SK-N-SH (cell line): ENCODE measurements at regions not wholly inside any gene's neighbourhood (a gene's known extent, or its start where the extent isn't known, plus 50 kb on each side); places are given as distances from the start of the nearest gene placed in this dataset.

Source experiments
- CTCF ChIA-PET: fragments of 300-600, 350-600 bp; formaldehyde crosslinking; extraction: SDS; loops from one replicate; lab custom pipeline; 2021; lab: Yijun Ruan, JAX
- POLR2A ChIA-PET: fragments of 350-600 bp; sonication (Branson Sonifier 250); formaldehyde crosslinking; extraction: SDS; loops from one replicate; lab custom pipeline; 2020; ENCODE audit warnings: antibody characterized with exemption, inconsistent platforms; lab: Yijun Ruan, JAX
- DNase-seq: peaks from one replicate; pipeline ENCODE4 v3.0.0; 2012
- H2AFZ ChIP-seq: fragments of 200-600 bp; sonication (generic); 2 replicates; pipeline ENCODE4 v1.8.1; 2016; ENCODE audit warnings: antibody characterized with exemption, mild to moderate bottlenecking, low read depth
- H3F3A ChIP-seq: fragments of 200-600 bp; sonication (generic); replicated peaks from 2 replicates; pipeline ENCODE3; 2016; ENCODE audit warnings: antibody characterized with exemption, mild to moderate bottlenecking; ENCODE audit not compliant: insufficient read depth
- H3K27ac ChIP-seq, 2 experiments: fragments of 200-500 bp in 1 of 2; fragments of 200-600 bp in 1 of 2; sonication (Bioruptor generic) in 1 of 2; sonication (generic), shearing (Covaris generic) in 1 of 2; 2 replicates each; pipeline versions ENCODE4 v1.5.1 to v1.6.1; 2014 to 2016; ENCODE audit warnings: low read depth in 2 of 2, inconsistent platforms in 1 of 2, low read length in 1 of 2, mild to moderate bottlenecking in 1 of 2, mixed read lengths in 1 of 2
- H3K27me3 ChIP-seq: fragments of 200-600 bp; sonication (generic), shearing (Covaris generic); 2 replicates; pipeline ENCODE4 v1.6.1; 2016; ENCODE audit warnings: mixed run types; ENCODE audit not compliant: insufficient read depth
- H3K36me3 ChIP-seq, 2 experiments: fragments of 200-500 bp in 1 of 2; fragments of 200-600 bp in 1 of 2; sonication (Bioruptor generic) in 1 of 2; sonication (generic) in 1 of 2; replicated peaks in 1 of 2; 2 replicates each; pipeline versions ENCODE3 to v1.5.1; 2014 to 2016; ENCODE audit warnings: low read length in 1 of 2, mild to moderate bottlenecking in 1 of 2; ENCODE audit not compliant: insufficient read depth in 2 of 2, control insufficient read depth in 1 of 2
- H3K4me1 ChIP-seq, 2 experiments: fragments of 200-500 bp in 1 of 2; fragments of 200-600 bp in 1 of 2; sonication (Bioruptor generic) in 1 of 2; sonication (generic), shearing (Covaris generic) in 1 of 2; 2 replicates each; pipeline versions ENCODE4 v1.5.1 to v1.6.1; 2014 to 2016; ENCODE audit warnings: low read depth in 1 of 2, low read length in 1 of 2, mixed run types in 1 of 2; ENCODE audit not compliant: insufficient read depth in 2 of 2, control insufficient read depth in 1 of 2
- H3K4me2 ChIP-seq: fragments of 200-600 bp; sonication (generic), shearing (Covaris generic); 2 replicates; pipeline ENCODE4 v1.6.1; 2017; ENCODE audit warnings: mixed run types
- H3K4me3 ChIP-seq, 2 experiments: fragments of 200-500 bp in 1 of 2; fragments of 200-600 bp in 1 of 2; sonication (Bioruptor generic) in 1 of 2; sonication (generic), shearing (Covaris generic) in 1 of 2; 2 replicates each; pipeline versions ENCODE4 v1.5.1 to v1.8.1; 2014 to 2016; ENCODE audit warnings: low read depth in 2 of 2, inconsistent platforms in 1 of 2, low read length in 1 of 2, mild to moderate bottlenecking in 1 of 2, mixed read lengths in 1 of 2, moderate library complexity in 1 of 2
- H3K79me2 ChIP-seq: fragments of 200-600 bp; sonication (generic); 2 replicates; pipeline ENCODE4 v1.8.1; 2017; ENCODE audit warnings: mild to moderate bottlenecking; ENCODE audit not compliant: insufficient read depth
- H3K9ac ChIP-seq: fragments of 200-600 bp; sonication (generic); 2 replicates; pipeline ENCODE4 v1.6.1; 2017; ENCODE audit warnings: mixed run types
- H3K9me2 ChIP-seq: fragments of 200-600 bp; sonication (generic); 2 replicates; pipeline ENCODE4 v1.6.1; 2017; ENCODE audit warnings: mixed run types
- H3K9me3 ChIP-seq: fragments of 200-600 bp; sonication (generic); 2 replicates; pipeline ENCODE4 v1.6.1; 2017; ENCODE audit warnings: mixed run types, mild to moderate bottlenecking, moderate library complexity
- H4K20me1 ChIP-seq: fragments of 200-600 bp; sonication (generic); 2 replicates; pipeline ENCODE4 v1.6.1; 2017; ENCODE audit warnings: mild to moderate bottlenecking, mixed run types; ENCODE audit not compliant: insufficient read depth
- EP300 ChIP-seq, 2 experiments: IDR thresholded peaks; 2 replicates each; pipeline versions ENCODE4 v1.4.0 to v1.6.1; 2012; ENCODE audit warnings: borderline replicate concordance in 1 of 2, low read depth in 1 of 2, low read length in 1 of 2
- EZH2phosphoT487 ChIP-seq: fragments of 200-600 bp; sonication (generic); IDR thresholded peaks from 2 replicates; pipeline ENCODE4 v1.6.1; 2017; ENCODE audit warnings: low read depth, mixed run types, mild to moderate bottlenecking, antibody characterized with exemption, moderate library complexity, borderline replicate concordance
- FOSL2 ChIP-seq: IDR thresholded peaks from 2 replicates; pipeline ENCODE4 v1.4.0; 2012; ENCODE audit warnings: low read depth, mild to moderate bottlenecking, moderate library complexity, borderline replicate concordance
- FOXM1 ChIP-seq: IDR thresholded peaks from 2 replicates; pipeline ENCODE4 v1.4.0; 2012; ENCODE audit warnings: low read depth, mild to moderate bottlenecking
- GABPA ChIP-seq: IDR thresholded peaks from 2 replicates; pipeline ENCODE4 v1.4.0; 2012; ENCODE audit warnings: low read depth, mild to moderate bottlenecking
- GATA2 ChIP-seq: sonication (generic); formaldehyde crosslinking; IDR thresholded peaks from 2 replicates; pipeline ENCODE4 v1.5.0; 2020; ENCODE audit warnings: mild to moderate bottlenecking, missing genetic modification reagents
- IRF3 ChIP-seq: fragments of 150-350 bp; IDR thresholded peaks from 2 replicates; pipeline ENCODE4 v1.6.1; 2016; ENCODE audit warnings: mild to moderate bottlenecking, low read depth, low read length
- JUND ChIP-seq: IDR thresholded peaks from 2 replicates; pipeline ENCODE4 v1.4.0; 2012
- MEF2A ChIP-seq: IDR thresholded peaks from 2 replicates; pipeline ENCODE4 v1.4.0; 2012; ENCODE audit warnings: low read depth, borderline replicate concordance
- NFIC ChIP-seq: IDR thresholded peaks from 2 replicates; pipeline ENCODE4 v1.4.0; 2012; ENCODE audit warnings: borderline replicate concordance
- RAD21 ChIP-seq: IDR thresholded peaks from 2 replicates; pipeline ENCODE4 v1.6.1; 2012; ENCODE audit warnings: mild to moderate bottlenecking, low read length
- RCOR1 ChIP-seq: fragments of 150-350 bp; IDR thresholded peaks from 2 replicates; pipeline ENCODE4 v1.6.1; 2017; ENCODE audit warnings: antibody characterized with exemption, low read length
- RXRA ChIP-seq: IDR thresholded peaks from 2 replicates; pipeline ENCODE4 v1.4.0; 2012; ENCODE audit warnings: low read depth, mild to moderate bottlenecking, borderline replicate concordance
- SIN3A ChIP-seq: IDR thresholded peaks from 2 replicates; pipeline ENCODE4 v1.6.1; 2012; ENCODE audit warnings: low read depth, mild to moderate bottlenecking, low read length, moderate library complexity, borderline replicate concordance
- SMC3 ChIP-seq: IDR thresholded peaks from 2 replicates; pipeline ENCODE4 v1.6.1; 2012; ENCODE audit warnings: low read depth, low read length, improper control_type of control experiment
- TAF1 ChIP-seq: IDR thresholded peaks from 2 replicates; pipeline ENCODE4 v1.6.1; 2012; ENCODE audit warnings: low read depth, mild to moderate bottlenecking, low read length, moderate library complexity, borderline replicate concordance
- TCF12 ChIP-seq: IDR thresholded peaks from 2 replicates; pipeline ENCODE4 v1.4.0; 2012
- TEAD4 ChIP-seq: IDR thresholded peaks from 2 replicates; pipeline ENCODE4 v1.4.0; 2012; ENCODE audit warnings: mild to moderate bottlenecking, borderline replicate concordance; ENCODE audit not compliant: insufficient read depth
- USF1 ChIP-seq: IDR thresholded peaks from 2 replicates; pipeline ENCODE4 v1.4.0; 2012; ENCODE audit warnings: low read depth, borderline replicate concordance
- YY1 ChIP-seq: IDR thresholded peaks from 2 replicates; pipeline ENCODE4 v1.4.0; 2012; ENCODE audit warnings: low read depth, mild to moderate bottlenecking
- WGBS: methylation state at CpG from one replicate; pipeline ENCODE4 v1.1.6; 2017; ENCODE audit warnings: low lambda C conversion rate; 5-methylcytosine and 5-hydroxymethylcytosine counted together
- TF ChIP-seq, protein P1 (sequence below): IDR thresholded peaks from 2 replicates; pipeline ENCODE4; 2012
- TF ChIP-seq, protein P2 (sequence below): IDR thresholded peaks from 2 replicates; pipeline ENCODE4 v1.4.0; 2012; ENCODE audit warnings: low read depth
- TF ChIP-seq, protein P3 (sequence below): fragments of 200-600 bp; sonication (generic); IDR thresholded peaks from 2 replicates; pipeline ENCODE4 v1.6.1; 2017; ENCODE audit warnings: antibody characterized with exemption, mild to moderate bottlenecking, moderate library complexity

- TF ChIP-seq GATA2 (CRISPR knock-in tag) (no peak), GABPA (no peak), SIN3A (no peak), TCF12 (peak; percentile 17; the same call in 1 of the 2 replicates)
- TF ChIP-seq, protein P1, sequence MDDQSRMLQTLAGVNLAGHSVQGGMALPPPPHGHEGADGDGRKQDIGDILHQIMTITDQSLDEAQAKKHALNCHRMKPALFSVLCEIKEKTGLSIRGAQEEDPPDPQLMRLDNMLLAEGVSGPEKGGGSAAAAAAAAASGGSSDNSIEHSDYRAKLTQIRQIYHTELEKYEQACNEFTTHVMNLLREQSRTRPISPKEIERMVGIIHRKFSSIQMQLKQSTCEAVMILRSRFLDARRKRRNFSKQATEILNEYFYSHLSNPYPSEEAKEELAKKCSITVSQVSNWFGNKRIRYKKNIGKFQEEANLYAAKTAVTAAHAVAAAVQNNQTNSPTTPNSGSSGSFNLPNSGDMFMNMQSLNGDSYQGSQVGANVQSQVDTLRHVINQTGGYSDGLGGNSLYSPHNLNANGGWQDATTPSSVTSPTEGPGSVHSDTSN, result peak; percentile 18; the same call in 1 of the 2 replicates
Observed at GRCh38 chr13:84413016-84413415, 530.7 kb upstream of the SLITRK1 start (continued).

DNA sequence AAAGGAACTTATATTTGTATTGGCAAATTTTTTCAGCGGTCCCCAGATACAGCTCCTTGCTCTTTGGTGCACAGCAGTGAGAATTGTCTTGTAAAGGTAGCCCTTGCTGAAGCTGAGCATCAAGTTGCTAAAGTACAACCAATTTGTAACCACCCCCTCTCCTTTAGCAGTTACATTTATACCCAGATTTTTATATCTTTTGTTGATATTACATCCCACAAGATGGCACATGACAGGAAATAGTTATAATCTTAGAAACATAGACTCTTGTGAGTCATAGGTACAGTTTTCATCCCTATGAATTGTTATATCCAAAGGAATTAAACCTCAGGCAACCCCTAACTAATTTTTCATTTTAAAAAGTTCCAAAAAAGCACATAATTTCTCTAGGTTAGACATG lies 523.0 kb upstream of the SLITRK1 start:
- no peak overlapping the region for H3K4me2 ChIP-seq
- no peaks in the 10 kb centered on the region for H3K36me3 ChIP-seq
- H4K20me1 ChIP-seq, result no peaks in the 10 kb centered on the region
- H2AFZ ChIP-seq, result no peak overlapping the region
- TF ChIP-seq SMC3 (no peak), JUND (0 out of 2 replicates have a peak, but pooled peaks have one; percentile 8)
- TF ChIP-seq, all 33 proteins: peak for 1
- ChIA-PET POLR2A (no interaction called here), CTCF (no interaction called here)
- Histone ChIP-seq H3K4me1 (peaks cover 0 to 7% of the 10 kb centered on the region in 2 experiments; a peak in 1 of 4 replicates), H3F3A (peaks cover 11% of the 10 kb centered on the region), H3K4me3 (no peak overlapping the region), H3K79me2 (no peaks in the 10 kb centered on the region), H3K9me3 (no peaks in the 10 kb centered on the region), H3K27me3 (no peaks in the 10 kb centered on the region), H3K27ac (peak overlapping the region in 1 of 2 experiments; percentile 35; a peak in 2 of 4 replicates), H3K9me2 (no peaks in the 10 kb centered on the region), H3K9ac (no peak overlapping the region)
- whole genome bisulfite sequencing, result 81% methylated on average over 1 of the region's 1 CpG
- DNase-seq, result no peak

- peaks cover 12% of the 10 kb centered on the region for H3F3A ChIP-seq
- POLR2A ChIA-PET, result no interaction called here
- no peak overlapping the region for H3K4me3 ChIP-seq
- no peaks in the 10 kb centered on the region for H3K27me3 ChIP-seq
- H3K27ac ChIP-seq, result peak overlapping the region in 1 of 2 experiments; percentile 64; a peak in 2 of 4 replicates
- CTCF ChIA-PET, result no interaction called here
- H3K4me1 ChIP-seq, result peaks cover 0 to 13% of the 10 kb centered on the region in 2 experiments; a peak in 1 of 4 replicates
- H2AFZ ChIP-seq, result no peak overlapping the region
- H3K9me2 ChIP-seq, result no peaks in the 10 kb centered on the region
- no peaks in the 10 kb centered on the region for H3K79me2 ChIP-seq
- no peaks in the 10 kb centered on the region for H4K20me1 ChIP-seq
- H3K9ac ChIP-seq, result no peak overlapping the region
- 0% methylated on average over 2 of the region's 2 CpGs for WGBS
- no peaks in the 10 kb centered on the region for H3K9me3 ChIP-seq
- no peak overlapping the region for H3K4me2 ChIP-seq
- no peaks in the 10 kb centered on the region for H3K36me3 ChIP-seq
- no peak for DNase-seq
- TF ChIP-seq TCF12, result peak; percentile 93
- TF ChIP-seq YY1, result no peak
- peak; percentile 92 for TF ChIP-seq TEAD4
- peak; percentile 88 for TF ChIP-seq NFIC
- no peak for TF ChIP-seq IRF3
- TF ChIP-seq JUND, result peak; percentile 90
- 0 out of 2 replicates have a peak, but pooled peaks have one; percentile 59 for TF ChIP-seq FOXM1
- TF ChIP-seq RAD21, result no peak
- TF ChIP-seq FOSL2, result peak; percentile 85
- TF ChIP-seq, protein P2, sequence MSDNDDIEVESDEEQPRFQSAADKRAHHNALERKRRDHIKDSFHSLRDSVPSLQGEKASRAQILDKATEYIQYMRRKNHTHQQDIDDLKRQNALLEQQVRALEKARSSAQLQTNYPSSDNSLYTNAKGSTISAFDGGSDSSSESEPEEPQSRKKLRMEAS, result peak; percentile 24; the same call in 1 of the 2 replicates
- TF ChIP-seq EZH2phosphoT487, result no peak
- TF ChIP-seq MEF2A, result peak; percentile 48; the same call in 1 of the 2 replicates
- no peak for TF ChIP-seq RCOR1
- TF ChIP-seq, protein P3, sequence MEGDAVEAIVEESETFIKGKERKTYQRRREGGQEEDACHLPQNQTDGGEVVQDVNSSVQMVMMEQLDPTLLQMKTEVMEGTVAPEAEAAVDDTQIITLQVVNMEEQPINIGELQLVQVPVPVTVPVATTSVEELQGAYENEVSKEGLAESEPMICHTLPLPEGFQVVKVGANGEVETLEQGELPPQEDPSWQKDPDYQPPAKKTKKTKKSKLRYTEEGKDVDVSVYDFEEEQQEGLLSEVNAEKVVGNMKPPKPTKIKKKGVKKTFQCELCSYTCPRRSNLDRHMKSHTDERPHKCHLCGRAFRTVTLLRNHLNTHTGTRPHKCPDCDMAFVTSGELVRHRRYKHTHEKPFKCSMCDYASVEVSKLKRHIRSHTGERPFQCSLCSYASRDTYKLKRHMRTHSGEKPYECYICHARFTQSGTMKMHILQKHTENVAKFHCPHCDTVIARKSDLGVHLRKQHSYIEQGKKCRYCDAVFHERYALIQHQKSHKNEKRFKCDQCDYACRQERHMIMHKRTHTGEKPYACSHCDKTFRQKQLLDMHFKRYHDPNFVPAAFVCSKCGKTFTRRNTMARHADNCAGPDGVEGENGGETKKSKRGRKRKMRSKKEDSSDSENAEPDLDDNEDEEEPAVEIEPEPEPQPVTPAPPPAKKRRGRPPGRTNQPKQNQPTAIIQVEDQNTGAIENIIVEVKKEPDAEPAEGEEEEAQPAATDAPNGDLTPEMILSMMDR, result no peak
- peak; percentile 24 to 85; a peak in 1 of 4 replicates for TF ChIP-seq EP300 (IDR thresholded peaks at IDR 0.05; ENCODE audit: borderline replicate concordance in 1 of 2, low read depth in 1 of 2, low read length in 1 of 2)
- no peak for TF ChIP-seq TAF1
- TF ChIP-seq RXRA, result peak; percentile 37; the same call in 1 of the 2 replicates
- TF ChIP-seq USF1, result no peak
Observed at GRCh38 chr13:84400706-84401105, 518.4 kb upstream of the SLITRK1 start.
